ELF-1 (cell line): ENCODE measurements at regions not wholly inside any gene's neighbourhood (a gene's known extent, or its start where the extent isn't known, plus 50 kb on each side); places are given as distances from the start of the nearest gene placed in this dataset.

Source experiments
- DNase-seq: peaks from one replicate; pipeline ENCODE4 v3.0.0-alpha.2; 2016; ENCODE audit warnings: low read depth, low spot score

GRCh38 chr5:142378737-142379634, 54.2 kb upstream of the SPRY4 start:
- DNase-seq = no peak

GRCh38 chr5:142375944-142376411, 51.2 kb upstream of the SPRY4 start:
- DNase-seq = no peak
